GM12872 (cell line): ENCODE measurements at regions not wholly inside any gene's neighbourhood (a gene's known extent, or its start where the extent isn't known, plus 50 kb on each side); places are given as distances from the start of the nearest gene placed in this dataset.

Experiments used
- TF ChIP-seq, protein P1 (sequence below): IDR thresholded peaks from 3 replicates; pipeline ENCODE4 v1.5.1; 2011; ENCODE audit warnings: low read depth, mild to moderate bottlenecking, low read length, moderate library complexity; ENCODE audit not compliant: insufficient read depth

DNA sequence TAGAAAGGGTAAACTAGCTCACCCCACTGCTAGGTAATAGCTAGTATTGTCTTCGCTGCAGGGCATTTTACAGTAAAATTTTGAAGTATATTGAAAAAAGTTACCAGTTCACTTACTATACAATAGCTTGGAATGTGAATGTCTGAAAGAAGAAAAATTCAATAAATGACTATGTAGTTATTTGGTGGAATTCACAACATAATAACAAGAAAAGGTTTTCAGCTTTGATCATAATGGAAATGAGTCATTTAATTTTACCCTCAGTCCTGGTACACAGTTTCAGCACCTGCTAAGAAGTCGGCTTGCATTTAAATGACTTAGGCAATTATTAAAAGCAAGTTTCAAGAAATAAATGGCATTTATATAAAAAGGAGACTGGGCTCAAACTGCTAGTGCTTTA is 90.4 kb downstream of the NUP35 start:
- TF ChIP-seq, protein P1, sequence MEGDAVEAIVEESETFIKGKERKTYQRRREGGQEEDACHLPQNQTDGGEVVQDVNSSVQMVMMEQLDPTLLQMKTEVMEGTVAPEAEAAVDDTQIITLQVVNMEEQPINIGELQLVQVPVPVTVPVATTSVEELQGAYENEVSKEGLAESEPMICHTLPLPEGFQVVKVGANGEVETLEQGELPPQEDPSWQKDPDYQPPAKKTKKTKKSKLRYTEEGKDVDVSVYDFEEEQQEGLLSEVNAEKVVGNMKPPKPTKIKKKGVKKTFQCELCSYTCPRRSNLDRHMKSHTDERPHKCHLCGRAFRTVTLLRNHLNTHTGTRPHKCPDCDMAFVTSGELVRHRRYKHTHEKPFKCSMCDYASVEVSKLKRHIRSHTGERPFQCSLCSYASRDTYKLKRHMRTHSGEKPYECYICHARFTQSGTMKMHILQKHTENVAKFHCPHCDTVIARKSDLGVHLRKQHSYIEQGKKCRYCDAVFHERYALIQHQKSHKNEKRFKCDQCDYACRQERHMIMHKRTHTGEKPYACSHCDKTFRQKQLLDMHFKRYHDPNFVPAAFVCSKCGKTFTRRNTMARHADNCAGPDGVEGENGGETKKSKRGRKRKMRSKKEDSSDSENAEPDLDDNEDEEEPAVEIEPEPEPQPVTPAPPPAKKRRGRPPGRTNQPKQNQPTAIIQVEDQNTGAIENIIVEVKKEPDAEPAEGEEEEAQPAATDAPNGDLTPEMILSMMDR: no peak

DNA sequence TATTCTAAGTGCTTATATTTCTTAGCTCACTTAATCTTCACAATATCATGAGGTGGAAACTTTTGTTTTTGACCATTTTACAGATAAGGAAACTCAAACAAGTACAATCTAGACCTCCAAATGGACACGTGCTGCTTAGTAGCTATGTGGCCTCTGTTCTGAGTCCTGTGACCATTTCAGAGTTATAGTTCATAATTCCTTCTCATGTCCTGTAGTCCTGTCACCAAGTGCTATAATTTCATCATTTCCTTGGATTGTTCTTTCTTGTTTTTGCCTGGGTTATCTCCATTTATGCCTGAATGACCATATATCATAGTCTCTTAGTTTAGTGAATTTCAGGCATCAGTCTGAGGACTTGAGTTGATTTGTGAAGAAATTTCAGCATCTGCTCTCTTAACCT is 91.7 kb downstream of the NUP35 start:
- TF ChIP-seq, protein P1: no peak

DNA sequence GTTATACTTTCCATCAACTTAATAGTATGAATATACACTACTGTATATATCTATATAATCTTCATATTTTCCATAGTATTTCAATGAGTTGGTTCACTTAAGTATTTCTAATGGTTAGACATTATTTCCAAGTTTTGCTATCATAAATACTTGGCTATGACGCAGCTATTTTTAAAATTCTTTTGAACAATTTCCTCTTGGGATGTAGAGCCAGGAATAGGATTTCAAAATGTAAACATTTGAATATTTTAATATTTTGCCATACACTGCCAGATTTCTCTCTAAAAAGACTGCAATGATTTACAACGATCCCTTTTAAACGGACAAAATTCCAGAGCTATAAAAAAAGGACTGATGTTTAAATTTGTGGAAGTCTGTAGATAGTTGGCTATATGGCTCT is 95.6 kb downstream of the NUP35 start:
- TF ChIP-seq, protein P1: no peak

DNA sequence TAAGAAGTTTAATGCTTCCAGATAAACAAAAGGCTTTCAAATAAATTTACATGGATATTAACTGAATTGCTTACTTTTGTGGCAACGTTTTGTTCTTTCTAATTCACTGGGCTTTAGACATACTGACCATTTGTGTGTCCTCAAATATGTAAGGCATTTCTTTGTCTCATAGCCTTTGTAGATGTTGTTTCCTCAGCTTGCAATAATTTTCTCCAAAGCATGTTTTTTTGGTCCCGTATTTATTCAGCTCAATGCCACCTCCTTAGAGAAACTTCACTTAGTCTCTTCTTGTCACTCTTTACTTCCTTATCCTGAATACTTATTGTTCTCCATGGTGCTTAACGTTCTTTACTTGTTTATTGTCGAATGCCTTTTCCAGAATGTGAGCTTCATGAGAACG is 98.5 kb downstream of the NUP35 start:
- TF ChIP-seq, protein P1: no peak

DNA sequence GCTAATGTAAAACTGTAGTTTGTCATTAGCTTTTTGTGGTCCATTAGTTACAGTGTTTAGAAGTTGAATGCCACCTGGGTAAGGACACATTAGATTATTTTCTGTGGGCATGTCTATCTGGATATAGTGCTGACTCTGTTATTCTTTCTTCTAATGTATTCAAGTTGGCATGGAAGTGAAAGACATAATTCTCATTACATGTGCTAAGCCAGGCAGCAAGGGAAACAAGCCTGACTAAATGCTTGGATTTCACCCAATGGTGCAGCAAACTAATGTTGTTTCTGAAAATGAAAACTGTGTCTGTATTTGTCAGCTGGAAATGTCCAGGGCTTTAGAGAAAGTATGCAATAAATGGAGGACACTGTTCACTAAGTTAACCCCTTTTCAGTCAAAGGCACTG is 100.7 kb downstream of the NUP35 start:
- TF ChIP-seq, protein P1: no peak

DNA sequence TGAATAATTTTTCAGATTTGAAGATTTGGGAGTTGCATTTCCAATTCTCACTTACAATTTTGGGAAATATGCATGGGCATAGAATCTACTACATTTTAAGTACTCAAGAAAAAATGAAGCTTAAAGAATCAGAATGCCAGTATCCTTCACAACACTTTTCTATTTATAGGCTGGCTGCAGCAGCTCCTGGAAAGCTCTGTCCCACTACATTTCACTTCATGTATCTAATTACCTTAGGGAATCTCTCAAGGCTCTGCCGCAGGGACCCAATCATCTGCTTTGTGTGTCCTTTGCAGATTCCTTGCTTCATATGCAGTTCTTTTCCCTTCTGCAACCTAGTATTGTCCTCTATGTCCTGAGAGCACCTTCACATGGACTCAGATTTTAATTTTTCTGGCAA is 102.9 kb downstream of the NUP35 start:
- TF ChIP-seq, protein P1: no peak

GRCh38 chr2:183229386-183229785 is 105.1 kb downstream of the NUP35 start:
- TF ChIP-seq, protein P1: no peak

GRCh38 chr2:183232161-183232865 is 108.1 kb downstream of the NUP35 start:
- TF ChIP-seq, protein P1: no peak
